Memory B cell (primary cell): ENCODE measurements at regions not wholly inside any gene's neighbourhood (a gene's known extent, or its start where the extent isn't known, plus 50 kb on each side); places are given as distances from the start of the nearest gene placed in this dataset.

Experiments used
- ATAC-seq: fragments of 150-1000 bp; cut with Tn5 transposase; 2 replicates; pipeline ENCODE4 v1.10.0; 2021; ENCODE audit warnings: low read depth, mild to moderate bottlenecking, moderate library complexity
- DNase-seq, 2 donors: peaks; one replicate each; pipeline ENCODE4 v3.0.0; 2022; ENCODE audit warnings: low spot score in 2 of 2
- H3K27ac Mint-ChIP-seq: one replicate; pipeline ENCODE4 v1.8.0; 2022; ENCODE audit warnings: mild to moderate bottlenecking, moderate library complexity, mixed read lengths
- H3K27me3 Mint-ChIP-seq: one replicate; pipeline ENCODE4 v1.8.0; 2022; ENCODE audit warnings: mixed read lengths
- H3K36me3 Mint-ChIP-seq: one replicate; pipeline ENCODE4 v1.8.0; 2022; ENCODE audit warnings: mild to moderate bottlenecking, mixed read lengths
- H3K4me1 Mint-ChIP-seq: one replicate; pipeline ENCODE4 v1.8.0; 2022; ENCODE audit warnings: mixed read lengths
- H3K4me3 Mint-ChIP-seq: one replicate; pipeline ENCODE4 v1.8.0; 2022; ENCODE audit warnings: mild to moderate bottlenecking, moderate library complexity, mixed read lengths
- H3K9me3 Mint-ChIP-seq: one replicate; pipeline ENCODE4 v1.8.0; 2022; ENCODE audit warnings: mixed read lengths

DNA sequence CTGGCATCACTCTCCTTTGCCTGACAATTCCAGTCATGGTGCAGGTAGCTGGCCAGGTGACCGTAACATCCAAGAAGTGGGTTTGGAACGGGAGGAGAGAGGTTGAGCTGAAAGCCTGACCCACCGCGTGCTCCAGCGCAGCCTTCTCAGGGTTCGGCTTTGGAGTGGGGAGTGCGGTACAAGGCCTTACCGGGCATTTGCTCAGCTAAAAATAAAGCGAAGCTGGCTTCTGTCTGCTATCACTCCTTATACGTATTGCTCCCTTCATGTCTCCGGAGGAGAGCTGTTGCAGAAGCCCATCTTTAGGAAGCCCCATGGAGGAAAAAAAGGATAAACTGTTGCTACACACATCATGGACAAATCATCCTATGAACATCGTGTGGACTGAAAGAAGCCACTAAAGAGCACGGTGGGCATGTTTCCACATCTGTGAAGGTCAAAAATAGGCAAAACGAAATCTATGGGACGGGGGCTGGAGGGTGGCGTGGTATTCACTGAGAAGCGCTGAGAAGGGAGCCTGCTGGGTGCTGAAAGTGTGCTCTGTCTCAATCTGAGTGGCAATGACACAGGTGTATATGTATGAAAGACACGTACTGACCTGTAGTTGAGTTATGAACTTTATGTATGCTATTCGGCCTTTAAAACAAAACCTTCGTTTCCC is 57.2 kb upstream of the TAB2 start:
- no peak for ATAC-seq
- Mint-ChIP-seq H3K9me3 (no peaks in the 10 kb centered on the region), H3K4me3 (no peak overlapping the region), H3K27ac (no peak overlapping the region), H3K36me3 (no peaks in the 10 kb centered on the region), H3K27me3 (no peaks in the 10 kb centered on the region), H3K4me1 (peaks cover 2% of the 10 kb centered on the region)
- no peak for DNase-seq

DNA sequence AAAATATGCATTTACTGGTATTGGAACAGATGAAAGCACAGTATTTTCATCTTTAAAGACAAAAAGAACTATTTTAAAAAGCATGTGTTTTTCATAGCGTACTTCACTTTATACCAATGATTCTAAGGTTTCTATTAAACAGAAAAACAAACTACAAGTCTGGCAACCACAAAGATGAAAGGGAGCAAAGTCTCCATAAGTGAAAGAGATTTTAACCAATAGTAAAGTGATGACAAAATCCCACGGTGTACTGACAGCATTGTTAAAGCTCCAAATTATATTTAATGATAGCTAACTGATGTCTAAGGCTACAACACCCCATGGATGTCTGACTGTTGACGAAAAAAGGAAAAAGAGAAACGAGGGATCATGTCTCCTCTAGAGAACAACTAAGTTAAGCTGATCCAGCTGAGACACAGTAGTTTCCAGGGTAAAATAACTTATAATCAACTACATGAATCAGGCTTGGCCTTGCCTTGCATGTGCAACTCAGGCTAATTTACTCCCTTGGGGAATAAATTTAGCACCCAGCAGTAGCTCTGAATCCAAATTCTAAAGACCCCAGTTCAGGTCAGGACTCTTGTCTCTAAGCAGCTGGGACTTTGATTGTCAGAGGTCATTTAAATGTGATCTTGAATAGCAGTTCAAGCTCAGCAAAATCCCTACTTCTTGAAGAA is 56.0 kb upstream of the TAB2 start:
- H3K4me3 Mint-ChIP-seq: no peak overlapping the region

DNA sequence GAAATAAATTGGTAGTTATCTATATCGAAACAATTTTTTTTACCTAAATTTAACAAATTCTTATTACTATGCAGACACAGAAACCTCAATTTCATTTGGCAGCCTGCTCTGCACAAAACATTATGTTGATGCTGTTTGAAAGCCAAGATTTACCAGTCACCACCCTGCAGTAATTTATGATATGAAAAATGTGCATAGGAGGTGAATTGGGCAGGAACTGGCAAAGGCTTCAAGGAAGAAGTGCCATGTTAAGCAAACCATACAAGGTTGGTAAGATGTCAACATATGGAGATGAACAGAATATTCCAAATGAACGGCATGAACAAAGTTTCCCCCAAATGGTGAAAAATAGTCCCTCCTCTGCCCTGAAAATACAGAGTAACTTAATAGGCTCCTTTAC is 54.2 kb upstream of the TAB2 start:
- H3K27me3 Mint-ChIP-seq: no peaks in the 10 kb centered on the region
- peaks cover 17% of the 10 kb centered on the region for H3K4me1 Mint-ChIP-seq
- no peak for DNase-seq

More for the DNA sequence above, 56.0 kb upstream of the TAB2 start:
- H3K4me1 Mint-ChIP-seq: peaks cover 9% of the 10 kb centered on the region
- no peak for ATAC-seq
- H3K27me3 Mint-ChIP-seq: no peaks in the 10 kb centered on the region
- H3K27ac Mint-ChIP-seq: no peak overlapping the region
- DNase-seq: no peak
- no peaks in the 10 kb centered on the region for H3K9me3 Mint-ChIP-seq
- H3K36me3 Mint-ChIP-seq: no peaks in the 10 kb centered on the region

DNA sequence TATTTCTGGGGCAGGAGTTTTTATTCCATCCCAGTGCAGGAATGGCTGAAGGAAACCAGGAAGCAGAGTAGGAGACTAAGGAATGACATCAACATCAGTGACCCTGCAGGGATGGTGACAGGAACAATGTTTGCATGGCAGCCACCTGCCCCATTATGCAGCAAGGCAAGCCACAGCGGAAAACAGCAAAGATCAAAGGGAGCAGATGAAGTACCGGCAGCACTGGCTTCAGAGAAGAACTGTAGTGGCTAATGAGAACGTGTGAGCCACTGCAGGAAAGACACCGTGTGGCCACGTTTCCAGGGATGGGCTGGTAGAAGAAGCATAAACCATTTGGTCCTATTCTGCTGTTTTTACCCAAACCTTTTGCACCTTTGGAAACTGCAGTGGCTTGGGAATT is 52.9 kb upstream of the TAB2 start:
- ATAC-seq: no peak
- DNase-seq: no peak
- no peaks in the 10 kb centered on the region for H3K9me3 Mint-ChIP-seq
- no peak overlapping the region for H3K4me3 Mint-ChIP-seq
- H3K4me1 Mint-ChIP-seq: peaks cover 17% of the 10 kb centered on the region
- H3K27me3 Mint-ChIP-seq: no peaks in the 10 kb centered on the region
- no peaks in the 10 kb centered on the region for H3K36me3 Mint-ChIP-seq
- H3K27ac Mint-ChIP-seq: no peak overlapping the region

More for the DNA sequence above, 54.2 kb upstream of the TAB2 start:
- Mint-ChIP-seq H3K9me3 (no peaks in the 10 kb centered on the region), H3K36me3 (no peaks in the 10 kb centered on the region), H3K4me3 (no peak overlapping the region), H3K27ac (no peak overlapping the region)
- ATAC-seq: no peak

DNA sequence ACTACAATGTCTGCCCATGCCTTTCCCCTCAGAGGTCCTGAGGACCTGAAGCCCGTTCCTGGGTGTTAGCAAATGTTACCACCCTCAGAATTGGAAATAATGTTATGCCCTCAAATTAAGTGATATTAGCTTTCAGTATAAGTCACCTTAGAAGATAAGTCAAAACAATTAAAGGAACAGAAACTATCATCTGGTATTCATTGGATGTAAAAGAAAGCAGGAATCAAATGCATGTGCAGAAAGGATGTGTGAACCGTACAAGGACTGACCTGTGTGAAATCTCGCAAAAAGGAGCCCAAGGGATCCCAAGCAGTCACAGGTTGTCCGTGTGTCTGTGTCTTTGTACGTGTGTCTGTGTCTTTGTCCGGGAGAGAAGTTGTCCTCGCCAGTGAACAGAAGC is 51.6 kb upstream of the TAB2 start:
- DNase-seq (no peak), ATAC-seq (no peak)
- no peaks in the 10 kb centered on the region for H3K27me3 Mint-ChIP-seq
- peaks cover 21% of the 10 kb centered on the region for H3K4me1 Mint-ChIP-seq
- no peaks in the 10 kb centered on the region for H3K9me3 Mint-ChIP-seq
- no peaks in the 10 kb centered on the region for H3K36me3 Mint-ChIP-seq
- no peak overlapping the region for H3K4me3 Mint-ChIP-seq
- H3K27ac Mint-ChIP-seq: peak overlapping the region; percentile 88

DNA sequence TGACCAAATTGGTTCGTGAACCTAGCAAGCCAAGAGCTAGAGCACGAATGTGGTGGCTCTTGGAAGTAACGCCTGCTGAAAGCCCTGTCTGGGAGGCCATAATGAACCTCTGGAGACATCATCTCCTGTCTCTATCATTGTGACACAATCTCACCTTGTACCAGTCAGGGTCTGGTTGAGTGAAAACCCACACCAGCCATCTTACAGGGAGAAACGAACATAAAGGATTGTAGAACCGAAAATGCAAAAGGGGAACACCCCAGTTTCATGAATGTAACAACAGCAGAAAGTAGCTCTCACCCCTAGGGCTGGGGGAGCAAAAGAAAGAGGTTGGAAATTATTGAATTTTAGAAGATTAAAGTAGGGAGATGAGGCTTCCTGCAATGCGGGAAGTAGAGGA is 50.9 kb upstream of the TAB2 start:
- Mint-ChIP-seq H3K4me3 (peak overlapping the region; percentile 55), H3K27me3 (no peaks in the 10 kb centered on the region), H3K36me3 (no peaks in the 10 kb centered on the region), H3K4me1 (peaks cover 26% of the 10 kb centered on the region), H3K27ac (peak overlapping the region; percentile 88), H3K9me3 (no peaks in the 10 kb centered on the region)
- peak; percentile 32 to 44 for DNase-seq
- peak; percentile 89 for ATAC-seq

DNA sequence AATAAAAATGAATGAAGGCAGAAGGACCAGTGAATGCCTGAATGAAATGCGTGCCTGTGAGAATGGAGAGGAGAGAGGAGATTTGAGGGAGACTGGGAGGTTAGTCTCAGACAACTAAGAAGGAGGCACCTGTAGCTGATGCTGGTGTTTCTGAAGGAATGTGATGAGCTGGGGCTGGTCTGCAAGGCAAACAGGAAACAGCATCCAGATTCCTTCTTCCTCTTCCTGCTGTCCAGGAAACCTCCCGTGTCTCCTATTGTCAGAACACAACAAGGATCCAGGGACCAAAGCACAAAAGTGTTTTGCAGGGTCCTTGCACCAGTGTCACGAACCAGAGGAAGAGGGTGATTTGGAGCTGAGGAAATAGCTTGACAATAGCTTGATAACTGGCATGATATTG is 50.4 kb upstream of the TAB2 start:
- Mint-ChIP-seq H3K4me1 (peaks cover 29% of the 10 kb centered on the region), H3K9me3 (no peaks in the 10 kb centered on the region)

DNA sequence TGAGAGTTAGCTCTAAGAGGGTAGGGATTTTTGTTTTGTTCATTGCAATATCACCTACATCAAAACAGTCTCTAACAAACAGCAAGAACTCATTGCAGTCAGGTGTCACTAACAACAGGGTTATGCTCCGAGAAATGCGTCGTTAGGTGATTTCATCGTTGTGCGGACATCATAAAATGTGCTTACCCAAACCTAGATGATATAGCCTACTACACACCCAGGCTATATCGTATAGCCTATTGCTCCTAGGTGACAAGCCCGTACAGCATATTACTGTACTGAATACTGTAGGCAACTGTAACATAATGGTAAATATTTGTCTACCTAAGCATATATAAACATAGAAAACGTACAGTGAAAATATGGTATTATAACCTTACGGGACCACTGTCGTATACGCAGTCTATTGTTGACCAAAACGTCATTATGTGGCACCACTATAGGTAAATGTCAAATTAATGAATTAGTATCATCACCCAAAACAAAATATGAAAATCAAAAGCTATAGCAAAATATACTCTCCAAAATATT is 49.9 kb upstream of the TAB2 start:
- Mint-ChIP-seq H3K4me3 (peak overlapping the region; percentile 3), H3K27ac (no peak overlapping the region), H3K27me3 (no peaks in the 10 kb centered on the region), H3K36me3 (no peaks in the 10 kb centered on the region), H3K4me1 (peaks cover 34% of the 10 kb centered on the region), H3K9me3 (no peaks in the 10 kb centered on the region)
- DNase-seq (no peak), ATAC-seq (no peak)

More for the DNA sequence above, 50.4 kb upstream of the TAB2 start:
- no peaks in the 10 kb centered on the region for H3K36me3 Mint-ChIP-seq
- ATAC-seq (no peak), DNase-seq (no peak)
- no peaks in the 10 kb centered on the region for H3K27me3 Mint-ChIP-seq
- H3K4me3 Mint-ChIP-seq: peak overlapping the region; percentile 55
- H3K27ac Mint-ChIP-seq: peak overlapping the region; percentile 88
